ENCODE measurements at regions not wholly inside any gene's neighbourhood (a gene's known extent, or its start where the extent isn't known, plus 50 kb on each side); places are given as distances from the start of the nearest gene placed in this dataset.

GRCh38 chr16:65219786-65220185 is 97.9 kb upstream of the CDH11 start:
- no peak for DNase-seq

GRCh38 chr16:65218348-65218747 is 96.5 kb upstream of the CDH11 start:
- DNase-seq, result no peak

- no peak for DNase-seq
Observed at GRCh38 chr16:65213866-65214595, 92.2 kb upstream of the CDH11 start.

- DNase-seq, result no peak
Observed at GRCh38 chr16:65212791-65213190, 90.9 kb upstream of the CDH11 start.

GRCh38 chr16:65212240-65212639 is 90.4 kb upstream of the CDH11 start:
- no peak for DNase-seq

- no peak for DNase-seq
Observed at GRCh38 chr16:65202461-65202860, 80.6 kb upstream of the CDH11 start.

GRCh38 chr16:65201511-65201910 is 79.6 kb upstream of the CDH11 start:
- DNase-seq, result no peak

GRCh38 chr16:65200857-65201256 is 79.0 kb upstream of the CDH11 start:
- no peak for DNase-seq

- DNase-seq, result no peak
Observed at GRCh38 chr16:65200156-65200773, 78.4 kb upstream of the CDH11 start.

- no peak for DNase-seq
Observed at GRCh38 chr16:65196420-65197075, 74.7 kb upstream of the CDH11 start.

- DNase-seq, result no peak
Observed at GRCh38 chr16:65195998-65196397, 74.1 kb upstream of the CDH11 start.

- no peak for DNase-seq
Observed at GRCh38 chr16:65185241-65185778, 63.4 kb upstream of the CDH11 start.

- DNase-seq, result peak; percentile 43
Observed at GRCh38 chr16:65181071-65181561, 59.3 kb upstream of the CDH11 start.

GRCh38 chr16:65178151-65178550 is 56.3 kb upstream of the CDH11 start:
- no peak for DNase-seq

GRCh38 chr16:65176603-65177002 is 54.7 kb upstream of the CDH11 start:
- peak; percentile 44 for DNase-seq

GRCh38 chr16:65172356-65172755 is 50.5 kb upstream of the CDH11 start:
- DNase-seq, result no peak
